ENCODE measurements at regions not wholly inside any gene's neighbourhood (a gene's known extent, or its start where the extent isn't known, plus 50 kb on each side); places are given as distances from the start of the nearest gene placed in this dataset.
A peak's percentile ranks its signal among the peaks of the same experiment; 100 is the strongest.

- Histone ChIP-seq H3K27ac (ENCODE audit: poor library complexity, severe bottlenecking) (no peak overlapping the region), H3K4me1 (ENCODE audit: insufficient read depth, poor library complexity, severe bottlenecking) (no peaks in the 10 kb centered on the region), H3K27me3 (ENCODE audit: insufficient read depth, poor library complexity, severe bottlenecking) (no peaks in the 10 kb centered on the region), H3K36me3 (ENCODE audit: low read depth) (no peaks in the 10 kb centered on the region), H3K9me3 (ENCODE audit: severe bottlenecking) (no peaks in the 10 kb centered on the region), H3K4me3 (ENCODE audit: severe bottlenecking) (no peak overlapping the region)
- ATAC-seq (ENCODE audit: low read depth) (no peak), DNase-seq (ENCODE audit: low spot score) (no peak)
- TF ChIP-seq CTCF (IDR thresholded peaks at IDR 0.05; ENCODE audit: poor library complexity, severe bottlenecking), result no peak
These were observed 963.1 kb upstream of the FAT3 start for GRCh38 chr11:91261513-91261912.

GRCh38 chr11:91258876-91259275 lies 965.7 kb upstream of the FAT3 start:
- H3K4me3 ChIP-seq (ENCODE audit: severe bottlenecking), result no peak overlapping the region
- no peak for TF ChIP-seq CTCF (IDR thresholded peaks at IDR 0.05; ENCODE audit: poor library complexity, severe bottlenecking)
- DNase-seq (ENCODE audit: low spot score) (no peak), ATAC-seq (ENCODE audit: low read depth) (no peak)
- H3K27me3 ChIP-seq (ENCODE audit: insufficient read depth, poor library complexity, severe bottlenecking), result no peaks in the 10 kb centered on the region
- H3K36me3 ChIP-seq (ENCODE audit: low read depth), result no peaks in the 10 kb centered on the region
- no peaks in the 10 kb centered on the region for H3K9me3 ChIP-seq (ENCODE audit: severe bottlenecking)
- no peaks in the 10 kb centered on the region for H3K4me1 ChIP-seq (ENCODE audit: insufficient read depth, poor library complexity, severe bottlenecking)
- H3K27ac ChIP-seq (ENCODE audit: poor library complexity, severe bottlenecking), result no peak overlapping the region

GRCh38 chr11:91257667-91258066 lies 967.0 kb upstream of the FAT3 start:
- no peak for ATAC-seq (ENCODE audit: low read depth)
- Histone ChIP-seq H3K4me3 (ENCODE audit: severe bottlenecking) (no peak overlapping the region), H3K36me3 (ENCODE audit: low read depth) (no peaks in the 10 kb centered on the region), H3K27ac (ENCODE audit: poor library complexity, severe bottlenecking) (no peak overlapping the region), H3K9me3 (ENCODE audit: severe bottlenecking) (no peaks in the 10 kb centered on the region), H3K4me1 (ENCODE audit: insufficient read depth, poor library complexity, severe bottlenecking) (no peaks in the 10 kb centered on the region), H3K27me3 (ENCODE audit: insufficient read depth, poor library complexity, severe bottlenecking) (no peaks in the 10 kb centered on the region)
- no peak for TF ChIP-seq CTCF (IDR thresholded peaks at IDR 0.05; ENCODE audit: poor library complexity, severe bottlenecking)
- DNase-seq (ENCODE audit: low spot score), result no peak

- no peak for ATAC-seq (ENCODE audit: low read depth)
- no peak for DNase-seq (ENCODE audit: low spot score)
- Histone ChIP-seq H3K4me1 (ENCODE audit: insufficient read depth, poor library complexity, severe bottlenecking) (no peaks in the 10 kb centered on the region), H3K27me3 (ENCODE audit: insufficient read depth, poor library complexity, severe bottlenecking) (peaks cover 2% of the 10 kb centered on the region), H3K27ac (ENCODE audit: poor library complexity, severe bottlenecking) (no peak overlapping the region), H3K4me3 (ENCODE audit: severe bottlenecking) (no peak overlapping the region), H3K36me3 (ENCODE audit: low read depth) (no peaks in the 10 kb centered on the region), H3K9me3 (ENCODE audit: severe bottlenecking) (no peaks in the 10 kb centered on the region)
- peak; percentile 82 for TF ChIP-seq CTCF (IDR thresholded peaks at IDR 0.05; ENCODE audit: poor library complexity, severe bottlenecking)
These were observed 976.3 kb upstream of the FAT3 start for GRCh38 chr11:91248199-91248807.

- H3K4me1 ChIP-seq (ENCODE audit: insufficient read depth, poor library complexity, severe bottlenecking), result no peaks in the 10 kb centered on the region
- H3K4me3 ChIP-seq (ENCODE audit: severe bottlenecking), result no peak overlapping the region
- H3K27ac ChIP-seq (ENCODE audit: poor library complexity, severe bottlenecking), result no peak overlapping the region
- peaks cover 2% of the 10 kb centered on the region for H3K27me3 ChIP-seq (ENCODE audit: insufficient read depth, poor library complexity, severe bottlenecking)
- DNase-seq (ENCODE audit: low spot score) (no peak), ATAC-seq (ENCODE audit: low read depth) (no peak)
- H3K36me3 ChIP-seq (ENCODE audit: low read depth), result no peaks in the 10 kb centered on the region
- TF ChIP-seq CTCF (IDR thresholded peaks at IDR 0.05; ENCODE audit: poor library complexity, severe bottlenecking), result no peak
- no peaks in the 10 kb centered on the region for H3K9me3 ChIP-seq (ENCODE audit: severe bottlenecking)
These were observed 977.4 kb upstream of the FAT3 start for GRCh38 chr11:91247009-91247735.
